Smooth muscle cell of the brain vasculature (primary cell): ENCODE measurements at regions not wholly inside any gene's neighbourhood (a gene's known extent, or its start where the extent isn't known, plus 50 kb on each side); places are given as distances from the start of the nearest gene placed in this dataset.
A peak's percentile ranks its signal among the peaks of the same experiment; 100 is the strongest.
"Not testable (repeated sequence)": the region's sequence is repeated elsewhere in the genome, so short reads cannot be mapped to it uniquely, and the experiment has no call there.

Experiments
- DNase-seq: peaks from one replicate; pipeline ENCODE4 v3.0.0-alpha.2; 2012; ENCODE audit warnings: low read depth, low spot score

- DNase-seq = peak; percentile 36
Observed at GRCh38 chr10:61271127-61271780, 181.9 kb downstream of the TMEM26 start.

- no peak for DNase-seq
Observed at GRCh38 chr10:61263518-61263917, 189.7 kb downstream of the TMEM26 start.

GRCh38 chr10:61262486-61263261, 190.5 kb downstream of the TMEM26 start:
- peak; percentile 13 for DNase-seq

GRCh38 chr10:61257956-61258496, 195.2 kb downstream of the TMEM26 start:
- DNase-seq = no peak

GRCh38 chr10:61257136-61257535, 196.0 kb downstream of the TMEM26 start:
- no peak for DNase-seq

- DNase-seq = not testable (repeated sequence)
Observed at GRCh38 chr10:61252326-61252725, 200.9 kb downstream of the TMEM26 start.

GRCh38 chr10:61251089-61251488, 202.1 kb downstream of the TMEM26 start:
- no peak for DNase-seq

GRCh38 chr10:61250131-61250530, 203.1 kb downstream of the TMEM26 start:
- no peak for DNase-seq

GRCh38 chr10:61248013-61248412, 205.2 kb downstream of the TMEM26 start:
- DNase-seq = no peak

GRCh38 chr10:61244261-61244775, 208.9 kb downstream of the TMEM26 start:
- DNase-seq = no peak

- no peak for DNase-seq
Observed at GRCh38 chr10:61232780-61233179, 220.4 kb downstream of the TMEM26 start.

GRCh38 chr10:61225939-61226338, 227.2 kb downstream of the TMEM26 start:
- no peak for DNase-seq

- DNase-seq = no peak
Observed at GRCh38 chr10:61223576-61223975, 229.6 kb downstream of the TMEM26 start.

GRCh38 chr10:61219696-61220095, 233.5 kb downstream of the TMEM26 start:
- DNase-seq = no peak

GRCh38 chr10:61217851-61218565, 235.2 kb downstream of the TMEM26 start:
- no peak for DNase-seq

GRCh38 chr10:61215246-61215645, 237.9 kb downstream of the TMEM26 start:
- no peak for DNase-seq

- DNase-seq = no peak
Observed at GRCh38 chr10:61211468-61211867, 241.7 kb downstream of the TMEM26 start.

GRCh38 chr10:61197057-61197456, 253.1 kb upstream of the RHOBTB1 start:
- DNase-seq = no peak

GRCh38 chr10:61195211-61195610, 251.2 kb upstream of the RHOBTB1 start:
- no peak for DNase-seq

GRCh38 chr10:61192589-61192988, 248.6 kb upstream of the RHOBTB1 start:
- not testable (repeated sequence) for DNase-seq

- no peak for DNase-seq
Observed at GRCh38 chr10:61192042-61192441, 248.1 kb upstream of the RHOBTB1 start.

GRCh38 chr10:61189912-61190311, 245.9 kb upstream of the RHOBTB1 start:
- DNase-seq = no peak
